ENCODE measurements at regions not wholly inside any gene's neighbourhood (a gene's known extent, or its start where the extent isn't known, plus 50 kb on each side); places are given as distances from the start of the nearest gene placed in this dataset.

DNA sequence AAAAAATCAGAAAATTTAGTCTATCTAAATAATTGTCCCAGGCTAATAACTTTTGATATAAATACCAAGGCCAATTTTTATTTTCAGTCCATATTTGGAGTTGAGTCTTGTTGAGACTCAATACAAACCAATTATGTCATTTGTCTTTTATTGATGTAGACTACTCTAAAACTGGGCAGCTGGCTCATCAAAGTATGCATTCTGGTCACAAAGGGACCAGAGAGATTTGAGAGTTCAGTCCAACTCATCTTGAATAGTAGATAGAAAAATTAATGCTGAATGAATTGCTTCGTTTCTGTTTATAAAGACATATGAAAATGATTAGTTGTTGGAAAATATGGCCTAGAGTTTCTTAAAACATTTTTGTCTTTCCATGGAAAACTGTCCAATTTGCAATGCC, 412.5 kb upstream of the KLHL4 start (continued):
- TF ChIP-seq, protein P1, sequence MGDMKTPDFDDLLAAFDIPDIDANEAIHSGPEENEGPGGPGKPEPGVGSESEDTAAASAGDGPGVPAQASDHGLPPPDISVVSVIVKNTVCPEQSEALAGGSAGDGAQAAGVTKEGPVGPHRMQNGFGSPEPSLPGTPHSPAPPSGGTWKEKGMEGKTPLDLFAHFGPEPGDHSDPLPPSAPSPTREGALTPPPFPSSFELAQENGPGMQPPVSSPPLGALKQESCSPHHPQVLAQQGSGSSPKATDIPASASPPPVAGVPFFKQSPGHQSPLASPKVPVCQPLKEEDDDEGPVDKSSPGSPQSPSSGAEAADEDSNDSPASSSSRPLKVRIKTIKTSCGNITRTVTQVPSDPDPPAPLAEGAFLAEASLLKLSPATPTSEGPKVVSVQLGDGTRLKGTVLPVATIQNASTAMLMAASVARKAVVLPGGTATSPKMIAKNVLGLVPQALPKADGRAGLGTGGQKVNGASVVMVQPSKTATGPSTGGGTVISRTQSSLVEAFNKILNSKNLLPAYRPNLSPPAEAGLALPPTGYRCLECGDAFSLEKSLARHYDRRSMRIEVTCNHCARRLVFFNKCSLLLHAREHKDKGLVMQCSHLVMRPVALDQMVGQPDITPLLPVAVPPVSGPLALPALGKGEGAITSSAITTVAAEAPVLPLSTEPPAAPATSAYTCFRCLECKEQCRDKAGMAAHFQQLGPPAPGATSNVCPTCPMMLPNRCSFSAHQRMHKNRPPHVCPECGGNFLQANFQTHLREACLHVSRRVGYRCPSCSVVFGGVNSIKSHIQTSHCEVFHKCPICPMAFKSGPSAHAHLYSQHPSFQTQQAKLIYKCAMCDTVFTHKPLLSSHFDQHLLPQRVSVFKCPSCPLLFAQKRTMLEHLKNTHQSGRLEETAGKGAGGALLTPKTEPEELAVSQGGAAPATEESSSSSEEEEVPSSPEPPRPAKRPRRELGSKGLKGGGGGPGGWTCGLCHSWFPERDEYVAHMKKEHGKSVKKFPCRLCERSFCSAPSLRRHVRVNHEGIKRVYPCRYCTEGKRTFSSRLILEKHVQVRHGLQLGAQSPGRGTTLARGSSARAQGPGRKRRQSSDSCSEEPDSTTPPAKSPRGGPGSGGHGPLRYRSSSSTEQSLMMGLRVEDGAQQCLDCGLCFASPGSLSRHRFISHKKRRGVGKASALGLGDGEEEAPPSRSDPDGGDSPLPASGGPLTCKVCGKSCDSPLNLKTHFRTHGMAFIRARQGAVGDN (IDR thresholded peaks at IDR 0.05) = no peak
- TF ChIP-seq YY1 (IDR thresholded peaks at IDR 0.05; ENCODE audit: low read depth, low read length) = no peak
- TF ChIP-seq WRNIP1 (IDR thresholded peaks at IDR 0.05; ENCODE audit: borderline replicate concordance, low read depth, low read length) = no peak
- TF ChIP-seq, protein P2, sequence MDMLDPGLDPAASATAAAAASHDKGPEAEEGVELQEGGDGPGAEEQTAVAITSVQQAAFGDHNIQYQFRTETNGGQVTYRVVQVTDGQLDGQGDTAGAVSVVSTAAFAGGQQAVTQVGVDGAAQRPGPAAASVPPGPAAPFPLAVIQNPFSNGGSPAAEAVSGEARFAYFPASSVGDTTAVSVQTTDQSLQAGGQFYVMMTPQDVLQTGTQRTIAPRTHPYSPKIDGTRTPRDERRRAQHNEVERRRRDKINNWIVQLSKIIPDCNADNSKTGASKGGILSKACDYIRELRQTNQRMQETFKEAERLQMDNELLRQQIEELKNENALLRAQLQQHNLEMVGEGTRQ (IDR thresholded peaks at IDR 0.05; ENCODE audit: borderline replicate concordance, low read depth, low read length) = no peak
- TF ChIP-seq CREB1 (IDR thresholded peaks at IDR 0.05; ENCODE audit: low read depth) = no peak
- TF ChIP-seq ZZZ3 (IDR thresholded peaks at IDR 0.05; ENCODE audit: control insufficient read depth, insufficient read length, low read depth) = no peak
- no peak for TF ChIP-seq CEBPZ (IDR thresholded peaks at IDR 0.05; ENCODE audit: low read depth, low read length)
- no peak for TF ChIP-seq CEBPB (IDR thresholded peaks at IDR 0.05; ENCODE audit: borderline replicate concordance in 1 of 2, low read depth in 2 of 2, low read length in 2 of 2)
